Muscle of back (tissue), 3 donors: ENCODE measurements at regions not wholly inside any gene's neighbourhood (a gene's known extent, or its start where the extent isn't known, plus 50 kb on each side); places are given as distances from the start of the nearest gene placed in this dataset.
"Not testable (repeated sequence)": the region's sequence is repeated elsewhere in the genome, so short reads cannot be mapped to it uniquely, and the experiment has no call there.

Experiments
- DNase-seq, 3 donors: peaks; one replicate each; pipeline versions ENCODE4 v3.0.0 to v3.0.0-alpha.2; 2013

GRCh38 chr13:66152596-66152995, 1077.5 kb downstream of the PCDH9 start:
- no peak for DNase-seq

- DNase-seq = not testable (repeated sequence)
These were observed 1085.8 kb downstream of the PCDH9 start for GRCh38 chr13:66144357-66144756.

GRCh38 chr13:66139701-66140100, 1090.4 kb downstream of the PCDH9 start:
- no peak for DNase-seq

- DNase-seq = no peak
These were observed 1090.9 kb downstream of the PCDH9 start for GRCh38 chr13:66139250-66139649.

GRCh38 chr13:66138172-66138811, 1091.8 kb downstream of the PCDH9 start:
- no peak for DNase-seq

- DNase-seq = no peak
These were observed 1092.8 kb downstream of the PCDH9 start for GRCh38 chr13:66137384-66137783.

GRCh38 chr13:66128692-66129269, 1101.4 kb downstream of the PCDH9 start:
- DNase-seq = no peak

GRCh38 chr13:66128201-66128600, 1101.9 kb downstream of the PCDH9 start:
- DNase-seq = no peak

GRCh38 chr13:66117563-66117962, 1112.6 kb downstream of the PCDH9 start:
- no peak for DNase-seq

- peak in 1 of 3 donors; percentile 31 for DNase-seq
These were observed 1116.1 kb downstream of the PCDH9 start for GRCh38 chr13:66113882-66114526.

GRCh38 chr13:66111628-66112027, 1118.5 kb downstream of the PCDH9 start:
- DNase-seq = no peak

GRCh38 chr13:66106246-66106645, 1123.9 kb downstream of the PCDH9 start:
- no peak for DNase-seq

- no peak for DNase-seq
These were observed 1127.3 kb downstream of the PCDH9 start for GRCh38 chr13:66102864-66103263.

GRCh38 chr13:66099825-66100224, 1130.3 kb downstream of the PCDH9 start:
- no peak for DNase-seq

- DNase-seq = no peak
These were observed 1131.1 kb downstream of the PCDH9 start for GRCh38 chr13:66098931-66099628.

- DNase-seq = no peak
These were observed 1140.4 kb downstream of the PCDH9 start for GRCh38 chr13:66089711-66090110.

- DNase-seq = peak in 2 of 3 donors; percentile 6 to 15
These were observed 1142.8 kb downstream of the PCDH9 start for GRCh38 chr13:66087269-66087710.

- no peak for DNase-seq
These were observed 1152.9 kb downstream of the PCDH9 start for GRCh38 chr13:66077132-66077689.

- no peak for DNase-seq
These were observed 1153.7 kb downstream of the PCDH9 start for GRCh38 chr13:66076417-66076816.

- no peak for DNase-seq
These were observed 1156.0 kb downstream of the PCDH9 start for GRCh38 chr13:66074018-66074615.

GRCh38 chr13:66072097-66072496, 1158.0 kb downstream of the PCDH9 start:
- peak; percentile 6 to 9 (median 6) for DNase-seq

GRCh38 chr13:66071608-66072007, 1158.5 kb downstream of the PCDH9 start:
- no peak for DNase-seq
